ENCODE measurements at regions not wholly inside any gene's neighbourhood (a gene's known extent, or its start where the extent isn't known, plus 50 kb on each side); places are given as distances from the start of the nearest gene placed in this dataset.

GRCh38 chr2:176852667-176853066 is 359.9 kb upstream of the HNRNPA3 start:
- H3K36me3 ChIP-seq (ENCODE audit: control insufficient read depth, insufficient read depth, low read length): no peaks in the 10 kb centered on the region
- no peaks in the 10 kb centered on the region for H3K27me3 ChIP-seq (ENCODE audit: control insufficient read depth, insufficient read depth, low read length)
- no peak overlapping the region for H3K4me3 ChIP-seq (ENCODE audit: low read depth, low read length)
- no peak for DNase-seq (ENCODE audit: low read depth)
- TF ChIP-seq CTCF (IDR thresholded peaks at IDR 0.05; ENCODE audit: insufficient read depth, low read length, poor library complexity, severe bottlenecking): no peak

- Histone ChIP-seq H3K4me3 (ENCODE audit: low read depth, low read length) (no peak overlapping the region), H3K36me3 (ENCODE audit: control insufficient read depth, insufficient read depth, low read length) (no peaks in the 10 kb centered on the region), H3K27me3 (ENCODE audit: control insufficient read depth, insufficient read depth, low read length) (no peaks in the 10 kb centered on the region)
- TF ChIP-seq CTCF (IDR thresholded peaks at IDR 0.05; ENCODE audit: insufficient read depth, low read length, poor library complexity, severe bottlenecking): no peak
- DNase-seq (ENCODE audit: low read depth): no peak
These were observed 358.5 kb upstream of the HNRNPA3 start for GRCh38 chr2:176854062-176854461.

- Histone ChIP-seq H3K27me3 (ENCODE audit: control insufficient read depth, insufficient read depth, low read length) (no peaks in the 10 kb centered on the region), H3K4me3 (ENCODE audit: low read depth, low read length) (no peak overlapping the region), H3K36me3 (ENCODE audit: control insufficient read depth, insufficient read depth, low read length) (no peaks in the 10 kb centered on the region)
- no peak for DNase-seq (ENCODE audit: low read depth)
- TF ChIP-seq CTCF (IDR thresholded peaks at IDR 0.05; ENCODE audit: insufficient read depth, low read length, poor library complexity, severe bottlenecking): no peak
These were observed 357.7 kb upstream of the HNRNPA3 start for GRCh38 chr2:176854878-176855277.

GRCh38 chr2:176856683-176857082 is 355.9 kb upstream of the HNRNPA3 start:
- Histone ChIP-seq H3K4me3 (ENCODE audit: low read depth, low read length) (no peak overlapping the region), H3K27me3 (ENCODE audit: control insufficient read depth, insufficient read depth, low read length) (no peaks in the 10 kb centered on the region), H3K36me3 (ENCODE audit: control insufficient read depth, insufficient read depth, low read length) (no peaks in the 10 kb centered on the region)
- TF ChIP-seq CTCF (IDR thresholded peaks at IDR 0.05; ENCODE audit: insufficient read depth, low read length, poor library complexity, severe bottlenecking): no peak
- no peak for DNase-seq (ENCODE audit: low read depth)

GRCh38 chr2:176865336-176865735 is 347.3 kb upstream of the HNRNPA3 start:
- TF ChIP-seq CTCF (IDR thresholded peaks at IDR 0.05; ENCODE audit: insufficient read depth, low read length, poor library complexity, severe bottlenecking): no peak
- no peak for DNase-seq (ENCODE audit: low read depth)
- Histone ChIP-seq H3K4me3 (ENCODE audit: low read depth, low read length) (no peak overlapping the region), H3K27me3 (ENCODE audit: control insufficient read depth, insufficient read depth, low read length) (no peaks in the 10 kb centered on the region), H3K36me3 (ENCODE audit: control insufficient read depth, insufficient read depth, low read length) (no peaks in the 10 kb centered on the region)

- no peak for TF ChIP-seq CTCF (IDR thresholded peaks at IDR 0.05; ENCODE audit: insufficient read depth, low read length, poor library complexity, severe bottlenecking)
- Histone ChIP-seq H3K27me3 (ENCODE audit: control insufficient read depth, insufficient read depth, low read length) (no peaks in the 10 kb centered on the region), H3K36me3 (ENCODE audit: control insufficient read depth, insufficient read depth, low read length) (no peaks in the 10 kb centered on the region), H3K4me3 (ENCODE audit: low read depth, low read length) (no peak overlapping the region)
- DNase-seq (ENCODE audit: low read depth): no peak
These were observed 340.2 kb upstream of the HNRNPA3 start for GRCh38 chr2:176872406-176872805.
